ENCODE measurements at regions not wholly inside any gene's neighbourhood (a gene's known extent, or its start where the extent isn't known, plus 50 kb on each side); places are given as distances from the start of the nearest gene placed in this dataset.
"Not testable (repeated sequence)": the region's sequence is repeated elsewhere in the genome, so short reads cannot be mapped to it uniquely, and the experiment has no call there.

DNA sequence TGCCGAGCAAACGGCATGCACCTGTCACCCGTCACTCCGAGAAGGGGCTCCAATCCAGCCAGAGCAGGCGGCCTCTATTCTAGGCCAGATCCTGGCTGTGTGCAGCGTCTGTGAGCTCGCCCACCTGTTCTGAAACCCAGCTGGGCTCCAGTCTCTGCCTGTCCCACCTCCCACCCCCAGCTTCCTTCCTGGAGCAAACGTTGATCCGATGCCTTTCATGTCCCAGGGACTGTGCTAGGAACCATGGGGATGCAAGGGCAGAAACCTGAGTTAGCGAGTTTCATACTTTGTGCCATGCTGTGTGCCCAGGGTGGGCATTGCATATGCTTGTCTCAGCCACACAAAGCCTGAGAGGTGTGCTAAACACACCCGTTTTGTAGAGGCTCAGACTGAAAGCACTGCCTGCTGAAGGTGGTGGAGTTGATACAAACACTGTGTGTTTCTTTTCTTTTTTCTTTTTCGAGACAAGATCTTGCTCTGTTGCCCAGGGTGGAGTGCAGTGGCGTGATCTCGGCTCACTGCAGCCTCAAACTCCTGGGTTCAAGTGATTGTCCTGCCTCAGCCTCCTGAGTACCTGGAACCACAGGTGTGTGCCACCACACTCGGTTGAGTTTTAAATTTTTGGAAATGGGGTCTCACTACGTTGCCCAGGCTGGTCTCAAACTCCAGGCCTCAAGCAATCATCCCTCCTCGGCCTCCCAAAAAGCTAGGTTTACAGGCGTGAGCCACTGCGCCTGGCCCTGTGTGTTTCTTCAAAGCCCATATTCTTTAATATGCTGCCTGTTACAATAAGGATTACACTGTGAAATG, 84.1 kb upstream of the MED13L start:
- DNase-seq, result no peak

DNA sequence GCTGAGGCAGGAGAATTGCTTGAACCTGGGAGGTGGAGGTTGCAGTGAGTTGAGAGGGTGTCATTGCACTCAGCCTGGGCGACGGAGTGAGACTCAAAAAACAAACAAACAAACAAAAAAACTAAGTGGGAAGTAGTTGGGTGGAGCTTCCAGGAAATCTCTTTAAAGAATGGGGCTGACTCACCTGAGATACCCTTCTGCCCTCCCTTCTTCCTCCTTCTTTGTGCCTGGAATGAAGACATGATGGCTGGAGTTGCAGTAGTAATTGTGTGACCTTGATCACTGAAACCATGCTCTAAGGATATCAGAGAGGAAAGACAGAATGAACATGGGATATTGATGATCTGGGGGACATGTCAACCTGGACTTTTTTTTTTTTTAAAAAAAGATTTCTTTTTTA, 87.6 kb upstream of the MED13L start:
- no peak for DNase-seq

DNA sequence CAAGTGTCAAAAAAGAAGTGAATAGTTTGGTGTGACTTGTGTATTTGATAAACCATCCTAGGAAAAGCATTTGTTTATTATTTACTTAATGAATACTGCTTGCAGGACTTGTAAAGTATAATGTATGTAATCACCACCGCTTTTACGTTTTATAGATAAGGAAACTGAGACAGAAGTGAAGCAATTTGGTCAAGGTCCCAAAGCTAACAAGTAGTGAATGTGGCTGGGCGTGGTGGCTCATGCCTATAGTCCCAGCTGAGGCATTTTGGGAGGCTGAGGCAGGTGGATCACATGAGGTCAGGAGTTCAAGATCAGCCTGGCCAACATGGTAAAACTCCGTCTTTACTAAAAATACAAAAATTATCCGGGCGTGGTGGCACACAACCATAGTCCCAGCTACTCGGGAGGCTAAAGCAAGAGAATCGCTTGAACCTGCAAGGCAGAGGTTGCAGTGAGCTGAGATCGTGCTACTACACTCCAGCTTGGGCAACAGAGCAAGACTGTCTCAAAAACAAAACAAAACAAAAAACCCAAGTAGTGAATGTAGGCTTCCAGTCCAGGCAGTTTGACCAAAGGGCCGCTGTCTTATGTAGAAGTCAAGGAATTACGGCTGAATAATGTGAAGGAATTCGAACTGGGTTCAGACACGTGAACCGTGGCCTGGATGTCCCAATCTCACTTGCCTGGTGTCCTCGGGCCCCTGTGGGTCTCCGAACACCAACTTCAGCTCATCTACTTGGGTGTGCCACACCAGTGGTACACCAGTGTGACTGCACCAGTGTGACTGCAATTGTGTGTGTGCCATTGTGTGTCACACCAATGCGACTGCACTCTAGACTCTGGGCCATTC, 88.3 kb upstream of the MED13L start:
- no peak for DNase-seq

DNA sequence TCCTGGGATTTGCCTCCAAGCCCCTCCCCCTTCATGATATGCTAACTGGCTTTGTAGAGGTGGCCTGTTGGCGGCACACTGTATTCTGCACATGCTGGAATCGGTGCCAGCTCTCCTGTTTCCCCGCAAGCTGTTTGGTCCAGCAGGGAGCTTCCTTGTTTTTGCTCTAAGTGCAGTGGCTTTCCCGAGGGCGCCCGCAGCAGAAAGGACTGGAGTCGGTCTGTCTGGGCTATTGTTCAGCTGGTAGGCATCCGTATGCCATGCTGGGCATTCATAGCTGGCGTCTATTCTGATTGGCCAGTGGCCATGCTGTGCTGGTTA, 88.9 kb upstream of the MED13L start:
- DNase-seq, result no peak

DNA sequence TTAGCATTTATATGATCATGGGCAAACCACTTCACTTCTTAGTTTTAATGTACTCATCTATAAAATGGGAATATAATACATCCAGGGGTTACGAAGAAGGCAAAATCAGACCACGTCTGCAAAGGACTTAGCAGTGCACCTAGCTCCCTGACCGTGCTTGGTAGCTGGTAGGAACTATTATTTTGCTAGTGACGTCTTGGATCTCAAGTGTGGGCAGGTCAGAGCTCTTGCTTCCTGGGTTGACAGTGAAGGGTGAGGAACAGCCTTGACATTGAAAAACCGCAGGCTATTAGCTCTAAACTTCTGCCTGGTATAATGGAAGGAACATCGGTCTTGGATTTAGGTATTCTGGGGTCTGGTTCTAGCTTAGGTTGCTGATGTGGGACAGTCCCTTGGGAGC, 89.3 kb upstream of the MED13L start:
- DNase-seq, result no peak

DNA sequence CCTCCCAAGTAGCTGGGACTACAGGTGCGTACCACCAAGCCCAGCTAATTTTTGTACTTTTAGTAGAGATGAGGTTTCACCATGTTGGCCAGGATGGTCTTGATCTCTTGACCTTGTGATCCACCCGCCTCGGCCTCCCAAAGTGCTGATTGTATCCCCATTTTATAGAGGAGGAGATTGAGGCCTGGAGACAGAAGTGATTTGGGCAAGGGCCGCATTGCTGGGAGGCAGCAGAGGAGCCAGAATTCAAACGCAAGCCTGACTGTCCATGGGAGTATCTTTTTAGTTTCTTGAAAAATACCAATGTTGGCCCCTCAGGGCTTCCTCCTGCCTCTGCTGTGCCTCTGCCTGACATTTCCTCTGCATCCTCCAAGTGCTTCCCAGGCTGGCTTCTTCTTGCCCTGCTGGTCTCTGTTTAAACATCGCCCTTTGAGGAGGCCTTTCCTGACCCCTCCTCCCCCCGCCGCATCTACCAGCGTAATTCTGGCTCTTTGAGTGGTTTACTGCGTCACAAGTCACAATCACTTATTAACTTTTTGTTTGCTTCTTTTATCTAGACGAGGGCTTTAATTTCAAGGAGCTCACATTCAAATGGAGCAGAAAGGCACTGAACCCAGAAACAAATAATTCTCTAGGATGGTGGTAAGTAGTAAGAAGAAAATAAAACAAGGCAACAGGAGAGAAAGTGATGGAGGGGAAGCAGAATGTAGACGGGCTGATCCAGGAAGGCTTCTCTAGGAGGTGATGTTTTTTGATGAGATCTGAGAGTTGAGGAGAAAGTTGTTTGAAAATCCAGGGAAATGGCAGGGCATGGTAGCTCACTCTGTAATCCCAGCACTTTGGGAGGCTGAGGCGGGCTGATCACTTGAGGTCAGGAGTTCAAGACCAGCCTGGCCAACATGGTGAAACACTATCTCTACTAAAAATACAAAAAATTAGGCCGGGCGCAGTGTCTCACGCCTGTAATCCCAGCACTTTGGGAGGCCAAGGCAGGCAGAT, 91.0 kb upstream of the MED13L start:
- no peak for DNase-seq

DNA sequence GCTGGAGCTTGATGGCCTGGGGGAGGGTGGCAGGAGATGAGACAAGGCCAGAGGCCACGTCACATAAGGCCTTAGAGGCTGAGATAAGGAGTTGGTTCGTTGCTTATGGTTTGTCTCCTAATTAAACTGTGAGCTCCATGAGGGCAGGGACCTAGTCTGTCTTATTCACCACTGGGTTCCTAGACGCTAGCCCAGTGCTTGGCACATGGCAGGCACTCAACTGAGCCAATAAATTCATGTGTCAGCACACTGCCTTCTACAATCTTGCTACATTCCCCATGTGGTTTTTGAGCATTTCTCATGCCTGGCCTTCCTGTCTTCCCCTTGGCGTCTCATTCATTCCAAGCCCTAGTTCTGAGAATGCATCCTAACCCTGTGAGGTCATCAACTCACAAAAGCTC, 92.5 kb upstream of the MED13L start:
- DNase-seq, result peak; percentile 96

DNA sequence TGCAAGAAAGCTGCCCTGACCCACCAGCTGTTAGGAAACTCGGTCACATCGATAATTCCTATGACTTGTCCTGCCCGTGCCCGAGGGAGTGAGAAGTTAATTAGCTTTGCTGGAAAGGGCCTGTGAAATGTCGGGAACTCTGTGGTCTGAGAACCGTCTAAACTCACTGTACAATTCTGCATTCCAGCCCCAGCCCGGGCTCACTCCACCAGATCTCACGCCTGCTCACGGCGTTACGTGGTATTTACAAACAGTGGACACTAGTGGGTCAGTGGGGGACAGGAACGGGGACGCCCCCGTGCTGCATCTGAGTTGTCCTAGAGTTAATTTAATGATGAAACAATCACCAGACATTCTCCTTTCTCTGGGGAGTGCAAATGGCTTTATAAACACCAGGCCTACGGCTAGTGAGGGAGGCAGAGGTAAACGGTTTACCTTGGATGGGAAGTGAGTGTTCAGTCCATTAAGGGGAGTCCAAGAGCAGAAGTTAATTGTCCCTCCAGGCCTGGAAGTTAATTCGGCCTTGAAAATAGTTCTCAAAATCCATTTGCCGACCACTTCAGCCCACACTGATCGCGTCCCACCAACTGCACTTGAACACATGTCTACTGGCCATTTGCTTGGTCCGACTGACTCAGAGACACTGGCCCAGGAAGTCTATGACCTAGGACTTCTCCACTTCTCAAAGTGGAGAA, 93.5 kb upstream of the MED13L start:
- peak; percentile 49 for DNase-seq

DNA sequence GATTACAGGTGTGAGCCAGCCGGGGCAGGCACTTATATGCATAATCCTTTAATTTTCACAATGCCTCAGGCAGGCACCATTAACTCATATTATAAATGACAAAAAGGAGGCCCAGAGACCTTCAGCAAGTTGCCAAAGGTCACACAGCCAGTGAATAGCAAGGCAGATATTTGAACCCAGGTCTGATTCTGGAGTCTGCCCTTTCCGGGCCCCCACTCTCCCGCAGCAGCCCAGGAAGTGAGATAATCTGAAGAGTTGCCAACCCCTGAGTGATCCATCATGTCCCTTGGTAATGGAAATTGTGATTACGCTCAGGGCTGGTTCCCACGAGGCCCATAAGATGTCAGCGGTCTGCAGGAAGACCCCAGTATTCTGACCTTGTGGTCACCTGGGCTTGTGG, 95.3 kb upstream of the MED13L start:
- DNase-seq, result no peak

DNA sequence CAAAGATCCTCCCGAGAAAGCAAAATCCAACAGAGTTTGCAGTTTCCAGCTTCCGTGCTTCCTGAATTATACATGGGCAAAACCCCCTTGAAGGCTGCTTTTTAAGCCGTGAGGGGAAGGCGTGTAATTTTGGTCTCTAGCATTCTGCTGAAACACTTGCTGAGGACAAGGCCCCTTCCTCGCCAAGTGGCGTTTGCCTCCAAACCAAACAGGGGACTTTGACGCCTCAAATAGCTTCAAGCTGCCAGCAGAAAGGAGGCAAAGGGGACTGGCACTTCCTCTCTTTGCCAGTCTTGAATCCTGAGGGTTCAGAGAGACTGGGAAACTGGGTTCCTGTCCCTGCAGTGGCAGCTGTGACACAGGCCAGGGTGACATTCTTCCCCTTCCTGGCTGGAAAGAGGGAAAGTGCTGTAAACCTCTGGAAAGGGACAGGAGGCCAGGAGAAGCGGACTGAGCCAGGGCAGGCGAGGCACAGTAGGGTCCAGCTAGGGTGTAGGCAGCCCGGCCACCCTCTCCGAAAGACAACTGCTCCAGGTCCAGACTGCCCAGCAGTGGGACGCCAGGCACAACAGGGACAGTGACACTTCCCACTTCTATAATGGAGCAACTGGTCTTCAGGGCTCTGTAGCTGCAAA, 96.2 kb upstream of the MED13L start:
- DNase-seq, result no peak

DNA sequence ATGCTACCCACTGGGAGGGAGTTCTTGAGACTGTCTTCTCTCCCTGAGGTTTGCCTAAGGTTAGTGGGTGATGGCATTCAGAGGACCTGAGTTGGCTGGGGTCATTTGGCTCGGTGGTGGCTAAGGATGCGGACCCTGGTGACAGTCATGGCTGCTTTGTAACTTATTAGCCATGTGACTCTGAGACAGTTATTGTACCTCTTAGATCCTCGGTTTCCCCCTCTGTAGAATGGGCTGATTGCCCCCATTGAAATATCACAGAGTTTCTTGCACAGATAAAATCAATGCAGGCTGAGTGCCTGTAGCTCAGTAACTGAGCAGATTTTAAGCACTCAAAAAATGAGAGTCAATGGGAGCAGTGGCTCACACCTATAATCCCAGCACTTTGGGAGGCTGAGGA, 96.7 kb upstream of the MED13L start:
- no peak for DNase-seq

DNA sequence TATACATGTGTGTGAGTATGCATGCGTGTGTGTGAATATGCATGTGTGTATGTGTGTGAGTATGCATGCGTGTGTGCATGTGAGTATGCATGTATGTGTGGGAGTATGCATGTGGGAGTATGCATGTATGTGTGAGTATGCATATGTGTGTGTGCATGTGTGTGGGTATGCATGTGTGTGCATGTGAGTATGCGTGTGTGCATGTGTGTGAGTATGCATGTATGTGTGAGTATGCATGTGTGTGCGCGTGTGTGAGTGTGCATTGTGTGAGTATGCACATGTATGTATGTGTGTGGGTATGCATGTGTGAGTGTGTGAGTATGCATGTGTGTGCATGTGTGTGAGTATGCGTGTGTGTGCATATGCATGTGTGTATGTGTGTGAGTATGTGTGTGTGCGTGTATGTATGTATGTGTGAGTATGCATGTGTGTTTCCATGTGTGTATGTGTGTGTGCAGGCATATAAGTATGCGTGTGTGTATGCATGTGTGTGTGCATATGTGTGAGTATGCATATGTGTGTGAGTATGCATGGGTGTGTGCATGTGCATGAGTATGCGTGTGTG, 97.9 kb upstream of the MED13L start:
- no peak for DNase-seq

DNA sequence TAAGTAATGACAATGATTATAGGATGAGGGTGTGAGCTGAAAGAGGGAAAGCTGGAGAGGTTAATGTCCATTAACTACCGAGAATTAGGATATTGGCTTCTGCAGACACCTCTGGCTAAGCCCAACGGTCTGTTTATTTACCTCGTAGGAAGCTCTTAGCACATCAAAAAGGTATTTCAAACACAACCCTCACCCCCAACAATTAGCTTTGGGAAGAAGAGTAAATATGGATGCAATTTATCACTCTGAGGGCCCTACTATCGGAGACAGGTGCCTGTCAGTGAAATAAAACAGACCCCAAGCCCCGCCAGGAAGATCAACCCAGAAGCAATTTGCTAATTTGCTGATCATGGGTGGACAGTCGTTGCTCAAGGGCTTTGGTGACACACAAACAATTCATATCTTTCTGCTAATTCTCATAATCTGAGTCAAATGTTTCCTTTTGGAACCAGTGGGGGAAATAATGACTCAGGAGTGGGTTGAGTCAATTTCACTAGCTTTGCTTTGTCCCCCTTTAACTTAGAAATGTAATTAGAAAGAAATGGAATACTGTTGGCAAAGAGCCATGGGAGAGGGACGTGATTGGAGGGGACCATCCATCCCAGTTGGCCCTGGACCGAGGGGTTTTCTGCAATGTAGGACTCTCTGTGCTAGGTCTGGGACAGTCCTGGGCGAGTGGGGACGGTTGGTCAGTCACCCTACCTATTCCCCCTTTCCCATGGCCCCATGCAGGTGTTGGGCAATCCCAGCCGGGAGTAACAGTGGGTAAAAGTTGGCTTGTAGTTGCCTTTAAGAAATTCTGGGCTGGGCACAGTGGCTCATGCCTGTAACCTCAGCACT, 99.1 kb upstream of the MED13L start:
- peak; percentile 76 for DNase-seq

DNA sequence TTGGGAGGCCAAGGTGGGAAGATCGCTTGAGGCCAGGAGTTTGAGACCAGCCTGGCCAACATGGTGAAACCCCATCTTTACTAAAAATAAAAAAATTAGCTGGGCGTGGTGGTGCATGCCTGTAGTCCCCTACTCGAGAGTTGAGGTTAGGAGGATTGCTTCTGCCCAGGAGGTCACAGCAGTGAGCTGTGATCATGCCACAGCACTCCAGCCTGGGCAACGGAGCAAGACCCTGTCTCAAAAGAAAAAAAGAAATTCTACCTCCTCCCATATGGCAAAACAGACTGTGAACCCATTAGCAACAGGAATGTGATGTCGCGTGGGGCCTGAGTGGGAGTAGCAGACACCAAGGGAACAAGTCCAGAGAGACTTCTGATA, 99.7 kb upstream of the MED13L start:
- not testable (repeated sequence) for DNase-seq

DNA sequence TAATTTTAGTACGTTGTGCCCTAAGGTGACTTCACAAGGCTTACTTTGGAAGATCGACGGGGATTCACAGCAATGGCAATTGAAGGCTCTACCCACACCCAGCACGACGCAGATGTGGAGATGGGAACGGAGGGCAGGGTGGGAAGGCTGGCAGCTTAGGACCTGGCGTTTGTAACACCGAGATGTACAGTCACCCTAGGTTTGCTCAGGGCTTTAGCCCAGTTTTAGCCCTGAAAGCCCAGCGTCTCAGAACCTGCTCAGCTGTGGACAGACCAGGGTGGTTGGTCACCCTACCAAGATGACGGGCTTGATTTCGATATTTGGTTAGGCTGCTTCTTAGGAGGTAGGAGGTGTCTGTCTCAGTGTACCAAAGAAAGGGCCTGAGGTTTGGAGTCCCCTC, 100.5 kb upstream of the MED13L start:
- DNase-seq, result no peak

DNA sequence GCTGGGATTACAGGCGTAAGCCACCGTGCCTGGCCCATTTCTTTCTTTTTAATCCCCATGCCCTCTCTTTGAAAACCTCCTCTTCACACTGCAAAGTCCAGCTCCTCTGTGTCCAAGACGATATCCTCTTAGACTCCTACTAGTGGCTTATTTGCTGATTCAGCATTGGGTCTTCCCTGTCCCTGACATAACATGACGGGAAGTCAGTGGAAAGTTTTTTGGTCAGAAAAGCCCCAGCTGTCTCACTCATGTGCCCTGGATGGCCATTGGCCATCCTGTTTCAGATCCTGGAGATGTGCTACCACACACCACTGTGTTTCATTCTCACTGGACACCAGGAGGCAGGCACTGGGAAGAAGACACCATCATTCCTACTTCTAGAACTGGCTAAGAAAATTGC, 102.6 kb upstream of the MED13L start:
- DNase-seq, result no peak

DNA sequence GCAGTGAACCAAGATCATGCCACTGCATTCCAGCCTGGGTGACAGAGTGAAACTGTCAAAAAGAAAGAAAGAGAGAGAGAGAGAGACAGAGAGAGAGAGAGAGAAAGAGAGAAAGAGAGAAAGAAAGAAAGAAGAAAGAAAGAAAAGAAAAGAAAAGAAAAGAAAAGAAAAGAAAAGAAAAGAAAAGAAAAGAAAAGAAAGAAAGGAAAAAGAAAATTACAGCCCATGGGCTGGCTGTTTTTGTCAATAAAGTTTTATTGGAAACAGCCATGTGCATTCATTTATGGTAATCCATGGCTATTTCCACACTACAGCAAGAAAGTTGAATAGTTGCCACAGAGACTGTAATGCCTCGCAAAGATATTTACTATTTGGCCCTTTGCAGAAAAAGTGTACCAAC, 103.2 kb upstream of the MED13L start:
- DNase-seq, result not testable (repeated sequence)

DNA sequence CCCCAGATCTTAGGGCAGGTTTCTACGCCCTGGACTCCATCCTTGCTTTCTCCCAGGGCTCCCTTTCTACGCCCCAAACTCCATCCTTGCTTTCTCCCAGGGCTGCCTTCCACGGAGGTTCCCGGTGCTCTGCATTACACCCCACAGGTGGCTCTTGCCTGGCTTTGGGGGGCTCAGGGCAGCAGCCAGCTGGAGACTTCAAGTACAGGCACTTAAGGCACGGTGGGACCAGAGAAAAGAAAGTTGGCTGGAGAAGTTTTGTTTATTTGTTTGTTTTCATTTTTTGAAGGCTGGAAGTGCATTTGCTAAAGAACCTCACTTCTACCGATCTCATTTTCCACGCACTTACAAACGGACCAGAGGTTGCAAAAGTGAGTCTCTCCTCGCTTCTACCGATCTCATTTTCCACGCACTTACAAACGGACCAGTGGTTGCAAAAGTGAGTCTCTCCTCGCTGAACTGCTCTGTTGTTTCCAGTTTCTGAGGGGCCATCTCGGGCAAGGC, 103.8 kb upstream of the MED13L start:
- DNase-seq, result no peak

DNA sequence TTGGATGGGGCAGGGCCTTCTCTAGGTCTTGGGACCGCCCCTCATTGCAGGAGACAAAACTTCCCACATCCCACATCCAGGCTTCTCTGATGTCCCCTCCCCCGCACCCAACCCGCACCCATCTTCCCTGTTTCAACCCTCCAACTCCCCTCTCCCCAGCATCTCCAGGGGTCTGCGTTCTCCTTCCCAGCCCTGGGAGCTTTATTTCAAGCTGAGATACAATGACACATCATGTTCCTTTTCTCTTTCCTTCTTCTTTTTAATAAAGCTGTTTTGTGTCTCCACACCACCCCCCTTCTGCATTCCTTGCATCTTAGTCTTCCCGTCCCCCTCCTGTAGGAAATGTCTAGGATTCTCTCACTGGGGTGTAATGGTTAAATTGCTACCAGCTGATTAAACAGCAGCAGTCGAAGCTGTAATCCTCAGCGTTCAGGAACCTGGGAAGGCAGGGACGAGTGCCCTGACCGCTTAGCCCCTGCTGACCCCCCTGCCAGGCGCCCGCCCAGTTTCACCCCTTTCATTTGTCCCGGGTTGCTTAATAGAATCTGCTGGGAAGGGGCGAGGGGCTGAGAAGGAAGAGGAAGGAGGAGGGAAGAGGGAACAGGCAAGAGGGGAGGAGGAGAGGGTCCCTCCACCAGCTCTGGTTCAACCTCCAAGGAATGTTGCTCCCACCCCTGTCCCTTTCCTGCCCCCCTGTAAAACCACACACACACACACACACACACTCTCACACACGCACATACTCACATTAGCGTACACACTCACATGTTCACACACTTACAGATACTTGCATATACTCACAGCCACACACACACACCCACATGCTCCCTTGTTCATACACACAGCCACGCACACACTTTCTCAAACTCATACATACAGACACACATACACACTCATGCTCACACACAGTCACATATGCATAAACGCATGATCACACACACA, 104.5 kb upstream of the MED13L start:
- DNase-seq, result peak; percentile 99
